WTC11 (cell line): ENCODE measurements at regions not wholly inside any gene's neighbourhood (a gene's known extent, or its start where the extent isn't known, plus 50 kb on each side); places are given as distances from the start of the nearest gene placed in this dataset.

ENCODE experiments used
- GABPB1 ChIP-seq: sonication (generic); formaldehyde crosslinking; IDR thresholded peaks from 2 replicates; pipeline ENCODE4 v1.8.1; 2023; ENCODE audit warnings: mild to moderate bottlenecking, missing genetic modification reagents
- JAZF1 ChIP-seq: fragments of 250-450 bp; sonication (Bioruptor Pico); IDR thresholded peaks from 2 replicates; pipeline ENCODE4 v1.9.0; 2021; ENCODE audit warnings: moderate library complexity, mild to moderate bottlenecking, inconsistent platforms
- JUN ChIP-seq: sonication (generic); formaldehyde crosslinking; IDR thresholded peaks from 2 replicates; pipeline ENCODE4 v1.8.0; 2023; ENCODE audit warnings: mild to moderate bottlenecking, missing genetic modification reagents
- MYBL2 ChIP-seq: sonication (generic); formaldehyde crosslinking; IDR thresholded peaks from 2 replicates; pipeline ENCODE4 v1.8.1; 2023; ENCODE audit warnings: mild to moderate bottlenecking, moderate library complexity, missing genetic modification reagents
- NFATC4 ChIP-seq: fragments of 250-450 bp; sonication (Bioruptor Pico); IDR thresholded peaks from 2 replicates; pipeline ENCODE4 v1.9.0; 2021; ENCODE audit warnings: mild to moderate bottlenecking
- NR3C1 ChIP-seq: sonication (generic); formaldehyde crosslinking; conservative IDR thresholded peaks from 2 replicates; pipeline ENCODE4 v1.8.1; 2023; ENCODE audit warnings: low read depth, mild to moderate bottlenecking, missing genetic modification reagents
- TEAD4 ChIP-seq: sonication (generic); formaldehyde crosslinking; IDR thresholded peaks from 2 replicates; pipeline ENCODE4 v1.8.0; 2022; ENCODE audit warnings: mild to moderate bottlenecking, missing genetic modification reagents
- ZNF232 ChIP-seq: sonication (generic); formaldehyde crosslinking; IDR thresholded peaks from 2 replicates; pipeline ENCODE4 v1.8.0; 2022; ENCODE audit warnings: mild to moderate bottlenecking, missing genetic modification reagents
- TF ChIP-seq, protein P1 (sequence below): fragments of 200-600 bp; IDR thresholded peaks from 2 replicates; pipeline ENCODE4 v1.8.0; 2022; ENCODE audit warnings: antibody characterized with exemption
- TF ChIP-seq, protein P2 (sequence below): sonication (generic); formaldehyde crosslinking; IDR thresholded peaks from 2 replicates; pipeline ENCODE4 v1.8.0; 2022; ENCODE audit warnings: missing genetic modification reagents
- TF ChIP-seq, protein P3 (sequence below): sonication (generic); formaldehyde crosslinking; IDR thresholded peaks from 2 replicates; pipeline ENCODE4 v1.8.1; 2022; ENCODE audit warnings: low read depth, missing genetic modification reagents, borderline replicate concordance
- TF ChIP-seq, protein P4 (sequence below): sonication (generic); formaldehyde crosslinking; IDR thresholded peaks from 2 replicates; pipeline ENCODE4 v1.8.0; 2022; ENCODE audit warnings: mild to moderate bottlenecking, missing genetic modification reagents
- TF ChIP-seq, protein P5 (sequence below): fragments of 250-450 bp; sonication (Bioruptor Pico); IDR thresholded peaks from 2 replicates; pipeline ENCODE4 v1.9.0; 2021; ENCODE audit warnings: mild to moderate bottlenecking

DNA sequence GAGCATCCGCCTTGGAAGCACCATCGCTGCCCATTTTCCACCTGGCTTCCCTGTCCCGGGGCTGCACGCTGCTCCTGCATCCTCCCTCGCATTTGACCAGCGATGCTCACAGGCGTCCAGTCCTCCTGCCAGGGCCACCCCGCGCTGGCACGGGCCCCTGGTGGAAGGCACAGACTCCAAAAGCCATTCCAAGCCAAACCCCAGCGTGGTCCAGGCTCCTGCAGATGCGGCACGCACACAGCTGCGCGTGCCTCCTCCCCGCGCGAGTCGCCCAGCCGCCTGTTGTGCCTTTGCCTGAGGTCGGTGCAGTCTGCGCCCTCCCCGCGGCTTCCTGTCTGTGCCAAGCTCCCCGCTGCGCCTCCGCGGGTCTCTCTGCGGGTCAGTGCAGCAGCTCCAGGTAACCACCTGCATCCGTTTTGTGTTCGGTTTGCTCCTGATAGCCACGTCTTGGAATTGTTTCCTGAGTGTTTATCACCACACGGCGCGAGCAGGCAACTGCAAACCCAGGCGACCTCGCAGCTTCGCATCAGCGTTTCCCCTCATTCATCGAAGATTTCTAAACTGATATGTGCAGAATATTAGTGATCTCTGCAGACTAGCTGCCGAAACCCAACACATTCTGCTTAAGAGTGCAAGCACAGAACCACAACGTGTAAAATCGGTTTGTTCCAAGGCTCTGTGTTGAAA is 65.2 kb upstream of the SALL3 start:
- TF ChIP-seq, protein P1, sequence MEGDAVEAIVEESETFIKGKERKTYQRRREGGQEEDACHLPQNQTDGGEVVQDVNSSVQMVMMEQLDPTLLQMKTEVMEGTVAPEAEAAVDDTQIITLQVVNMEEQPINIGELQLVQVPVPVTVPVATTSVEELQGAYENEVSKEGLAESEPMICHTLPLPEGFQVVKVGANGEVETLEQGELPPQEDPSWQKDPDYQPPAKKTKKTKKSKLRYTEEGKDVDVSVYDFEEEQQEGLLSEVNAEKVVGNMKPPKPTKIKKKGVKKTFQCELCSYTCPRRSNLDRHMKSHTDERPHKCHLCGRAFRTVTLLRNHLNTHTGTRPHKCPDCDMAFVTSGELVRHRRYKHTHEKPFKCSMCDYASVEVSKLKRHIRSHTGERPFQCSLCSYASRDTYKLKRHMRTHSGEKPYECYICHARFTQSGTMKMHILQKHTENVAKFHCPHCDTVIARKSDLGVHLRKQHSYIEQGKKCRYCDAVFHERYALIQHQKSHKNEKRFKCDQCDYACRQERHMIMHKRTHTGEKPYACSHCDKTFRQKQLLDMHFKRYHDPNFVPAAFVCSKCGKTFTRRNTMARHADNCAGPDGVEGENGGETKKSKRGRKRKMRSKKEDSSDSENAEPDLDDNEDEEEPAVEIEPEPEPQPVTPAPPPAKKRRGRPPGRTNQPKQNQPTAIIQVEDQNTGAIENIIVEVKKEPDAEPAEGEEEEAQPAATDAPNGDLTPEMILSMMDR = no peak
- TF ChIP-seq, protein P2, sequence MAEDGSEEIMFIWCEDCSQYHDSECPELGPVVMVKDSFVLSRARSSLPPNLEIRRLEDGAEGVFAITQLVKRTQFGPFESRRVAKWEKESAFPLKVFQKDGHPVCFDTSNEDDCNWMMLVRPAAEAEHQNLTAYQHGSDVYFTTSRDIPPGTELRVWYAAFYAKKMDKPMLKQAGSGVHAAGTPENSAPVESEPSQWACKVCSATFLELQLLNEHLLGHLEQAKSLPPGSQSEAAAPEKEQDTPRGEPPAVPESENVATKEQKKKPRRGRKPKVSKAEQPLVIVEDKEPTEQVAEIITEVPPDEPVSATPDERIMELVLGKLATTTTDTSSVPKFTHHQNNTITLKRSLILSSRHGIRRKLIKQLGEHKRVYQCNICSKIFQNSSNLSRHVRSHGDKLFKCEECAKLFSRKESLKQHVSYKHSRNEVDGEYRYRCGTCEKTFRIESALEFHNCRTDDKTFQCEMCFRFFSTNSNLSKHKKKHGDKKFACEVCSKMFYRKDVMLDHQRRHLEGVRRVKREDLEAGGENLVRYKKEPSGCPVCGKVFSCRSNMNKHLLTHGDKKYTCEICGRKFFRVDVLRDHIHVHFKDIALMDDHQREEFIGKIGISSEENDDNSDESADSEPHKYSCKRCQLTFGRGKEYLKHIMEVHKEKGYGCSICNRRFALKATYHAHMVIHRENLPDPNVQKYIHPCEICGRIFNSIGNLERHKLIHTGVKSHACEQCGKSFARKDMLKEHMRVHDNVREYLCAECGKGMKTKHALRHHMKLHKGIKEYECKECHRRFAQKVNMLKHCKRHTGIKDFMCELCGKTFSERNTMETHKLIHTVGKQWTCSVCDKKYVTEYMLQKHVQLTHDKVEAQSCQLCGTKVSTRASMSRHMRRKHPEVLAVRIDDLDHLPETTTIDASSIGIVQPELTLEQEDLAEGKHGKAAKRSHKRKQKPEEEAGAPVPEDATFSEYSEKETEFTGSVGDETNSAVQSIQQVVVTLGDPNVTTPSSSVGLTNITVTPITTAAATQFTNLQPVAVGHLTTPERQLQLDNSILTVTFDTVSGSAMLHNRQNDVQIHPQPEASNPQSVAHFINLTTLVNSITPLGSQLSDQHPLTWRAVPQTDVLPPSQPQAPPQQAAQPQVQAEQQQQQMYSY (CRISPR knock-in tag) = no peak
- TF ChIP-seq TEAD4 (CRISPR knock-in tag) (no peak), GABPB1 (CRISPR knock-in tag) (no peak), NFATC4 (no peak), JUN (CRISPR knock-in tag) (no peak), JAZF1 (CRISPR knock-in tag) (no peak), MYBL2 (CRISPR knock-in tag) (no peak), ZNF232 (CRISPR knock-in tag) (no peak), NR3C1 (CRISPR knock-in tag) (no peak)
- TF ChIP-seq, protein P3, sequence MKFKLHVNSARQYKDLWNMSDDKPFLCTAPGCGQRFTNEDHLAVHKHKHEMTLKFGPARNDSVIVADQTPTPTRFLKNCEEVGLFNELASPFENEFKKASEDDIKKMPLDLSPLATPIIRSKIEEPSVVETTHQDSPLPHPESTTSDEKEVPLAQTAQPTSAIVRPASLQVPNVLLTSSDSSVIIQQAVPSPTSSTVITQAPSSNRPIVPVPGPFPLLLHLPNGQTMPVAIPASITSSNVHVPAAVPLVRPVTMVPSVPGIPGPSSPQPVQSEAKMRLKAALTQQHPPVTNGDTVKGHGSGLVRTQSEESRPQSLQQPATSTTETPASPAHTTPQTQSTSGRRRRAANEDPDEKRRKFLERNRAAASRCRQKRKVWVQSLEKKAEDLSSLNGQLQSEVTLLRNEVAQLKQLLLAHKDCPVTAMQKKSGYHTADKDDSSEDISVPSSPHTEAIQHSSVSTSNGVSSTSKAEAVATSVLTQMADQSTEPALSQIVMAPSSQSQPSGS = no peak
- TF ChIP-seq, protein P4, sequence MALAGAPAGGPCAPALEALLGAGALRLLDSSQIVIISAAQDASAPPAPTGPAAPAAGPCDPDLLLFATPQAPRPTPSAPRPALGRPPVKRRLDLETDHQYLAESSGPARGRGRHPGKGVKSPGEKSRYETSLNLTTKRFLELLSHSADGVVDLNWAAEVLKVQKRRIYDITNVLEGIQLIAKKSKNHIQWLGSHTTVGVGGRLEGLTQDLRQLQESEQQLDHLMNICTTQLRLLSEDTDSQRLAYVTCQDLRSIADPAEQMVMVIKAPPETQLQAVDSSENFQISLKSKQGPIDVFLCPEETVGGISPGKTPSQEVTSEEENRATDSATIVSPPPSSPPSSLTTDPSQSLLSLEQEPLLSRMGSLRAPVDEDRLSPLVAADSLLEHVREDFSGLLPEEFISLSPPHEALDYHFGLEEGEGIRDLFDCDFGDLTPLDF (CRISPR knock-in tag) = no peak
- TF ChIP-seq, protein P5, sequence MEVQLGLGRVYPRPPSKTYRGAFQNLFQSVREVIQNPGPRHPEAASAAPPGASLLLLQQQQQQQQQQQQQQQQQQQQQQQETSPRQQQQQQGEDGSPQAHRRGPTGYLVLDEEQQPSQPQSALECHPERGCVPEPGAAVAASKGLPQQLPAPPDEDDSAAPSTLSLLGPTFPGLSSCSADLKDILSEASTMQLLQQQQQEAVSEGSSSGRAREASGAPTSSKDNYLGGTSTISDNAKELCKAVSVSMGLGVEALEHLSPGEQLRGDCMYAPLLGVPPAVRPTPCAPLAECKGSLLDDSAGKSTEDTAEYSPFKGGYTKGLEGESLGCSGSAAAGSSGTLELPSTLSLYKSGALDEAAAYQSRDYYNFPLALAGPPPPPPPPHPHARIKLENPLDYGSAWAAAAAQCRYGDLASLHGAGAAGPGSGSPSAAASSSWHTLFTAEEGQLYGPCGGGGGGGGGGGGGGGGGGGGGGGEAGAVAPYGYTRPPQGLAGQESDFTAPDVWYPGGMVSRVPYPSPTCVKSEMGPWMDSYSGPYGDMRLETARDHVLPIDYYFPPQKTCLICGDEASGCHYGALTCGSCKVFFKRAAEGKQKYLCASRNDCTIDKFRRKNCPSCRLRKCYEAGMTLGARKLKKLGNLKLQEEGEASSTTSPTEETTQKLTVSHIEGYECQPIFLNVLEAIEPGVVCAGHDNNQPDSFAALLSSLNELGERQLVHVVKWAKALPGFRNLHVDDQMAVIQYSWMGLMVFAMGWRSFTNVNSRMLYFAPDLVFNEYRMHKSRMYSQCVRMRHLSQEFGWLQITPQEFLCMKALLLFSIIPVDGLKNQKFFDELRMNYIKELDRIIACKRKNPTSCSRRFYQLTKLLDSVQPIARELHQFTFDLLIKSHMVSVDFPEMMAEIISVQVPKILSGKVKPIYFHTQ = no peak
